Naive thymus-derived CD4-positive, alpha-beta T cell (primary cell): ENCODE measurements at regions not wholly inside any gene's neighbourhood (a gene's known extent, or its start where the extent isn't known, plus 50 kb on each side); places are given as distances from the start of the nearest gene placed in this dataset.

Experiments
- ATAC-seq: fragments of 150-1000 bp; cut with Tn5 transposase; 2 replicates; pipeline ENCODE4 v1.10.0; 2021; ENCODE audit warnings: mild to moderate bottlenecking, moderate library complexity
- CTCF ChIA-PET: fragments of 350-600 bp; sonication (Branson Sonifier 250); formaldehyde crosslinking; loops from one replicate; lab custom pipeline; 2021; ENCODE audit warnings: antibody characterized with exemption; lab: Charles Lee
- POLR2A ChIA-PET: fragments of 350-600 bp; sonication (Branson Sonifier 250); formaldehyde crosslinking; loops from one replicate; lab custom pipeline; 2021; ENCODE audit warnings: antibody characterized with exemption, inconsistent platforms; lab: Charles Lee
- DNase-seq, 9 donors: peaks; one replicate each; pipeline versions ENCODE4 v3.0.0 to v3.0.0-alpha.2; 2020 to 2022; ENCODE audit warnings: mixed read lengths in 1 of 9
- H3K27ac ChIP-seq: one replicate; pipeline ENCODE4 v1.7.0; 2013; ENCODE audit warnings: mild to moderate bottlenecking, low read depth, low read length, moderate library complexity
- H3K27me3 ChIP-seq, 2 donors: one replicate each; pipeline ENCODE4 v1.7.0; 2013; ENCODE audit warnings: low read length in 2 of 2, mild to moderate bottlenecking in 2 of 2, moderate library complexity in 2 of 2; ENCODE audit not compliant: control insufficient read depth in 2 of 2, insufficient read depth in 2 of 2
- H3K36me3 ChIP-seq, 3 experiments: 1 replicate in 2 of 3; 2 replicates in 1 of 3; pipeline ENCODE4 v1.7.0; 2013; ENCODE audit warnings: low read length in 3 of 3, mild to moderate bottlenecking in 3 of 3, moderate library complexity in 1 of 3; ENCODE audit not compliant: insufficient read depth in 3 of 3, control insufficient read depth in 2 of 3
- H3K4me1 ChIP-seq, 2 donors: one replicate each; pipeline ENCODE4 v1.7.0; 2013; ENCODE audit warnings: low read length in 2 of 2, mild to moderate bottlenecking in 2 of 2, moderate library complexity in 1 of 2; ENCODE audit not compliant: control insufficient read depth in 2 of 2, insufficient read depth in 2 of 2
- H3K4me3 ChIP-seq: 2 replicates; pipeline ENCODE4 v1.7.0; 2013; ENCODE audit warnings: mild to moderate bottlenecking, low read length
- H3K9me3 ChIP-seq, 3 experiments: 1 replicate in 2 of 3; 2 replicates in 1 of 3; pipeline ENCODE4 v1.7.0; 2013; ENCODE audit warnings: low read length in 3 of 3; ENCODE audit not compliant: control insufficient read depth in 2 of 3
- H3K27ac Mint-ChIP-seq, 9 donors: one replicate each; pipeline ENCODE4 v1.8.0; 2020 to 2022; ENCODE audit warnings: mixed read lengths in 9 of 9, mild to moderate bottlenecking in 8 of 9, moderate library complexity in 5 of 9, inconsistent platforms in 2 of 9
- H3K27me3 Mint-ChIP-seq, 5 donors: one replicate each; pipeline ENCODE4 v1.8.0; 2021 to 2022; ENCODE audit warnings: mixed read lengths in 5 of 5, mild to moderate bottlenecking in 1 of 5
- H3K36me3 Mint-ChIP-seq, 5 donors: one replicate each; pipeline ENCODE4 v1.8.0; 2020 to 2022; ENCODE audit warnings: mixed read lengths in 5 of 5, mild to moderate bottlenecking in 3 of 5, inconsistent platforms in 1 of 5
- H3K4me1 Mint-ChIP-seq, 7 donors: one replicate each; pipeline ENCODE4 v1.8.0; 2020 to 2022; ENCODE audit warnings: mixed read lengths in 7 of 7, mild to moderate bottlenecking in 3 of 7, inconsistent platforms in 1 of 7
- H3K4me3 Mint-ChIP-seq, 10 donors: one replicate each; pipeline ENCODE4 v1.8.0; 2020 to 2022; ENCODE audit warnings: mild to moderate bottlenecking in 10 of 10, mixed read lengths in 10 of 10, moderate library complexity in 6 of 10, inconsistent platforms in 2 of 10
- H3K9me3 Mint-ChIP-seq, 11 donors: one replicate each; pipeline ENCODE4 v1.8.0; 2020 to 2022; ENCODE audit warnings: mixed read lengths in 11 of 11, mild to moderate bottlenecking in 4 of 11, inconsistent platforms in 1 of 11, moderate library complexity in 1 of 11
- intact Hi-C, 2 donors: fragments of 100-400 bp; cut with micrococcal nuclease; formaldehyde crosslinking; loops; one replicate each; pipeline ENCODE4 v1.15.1; 2023

DNA sequence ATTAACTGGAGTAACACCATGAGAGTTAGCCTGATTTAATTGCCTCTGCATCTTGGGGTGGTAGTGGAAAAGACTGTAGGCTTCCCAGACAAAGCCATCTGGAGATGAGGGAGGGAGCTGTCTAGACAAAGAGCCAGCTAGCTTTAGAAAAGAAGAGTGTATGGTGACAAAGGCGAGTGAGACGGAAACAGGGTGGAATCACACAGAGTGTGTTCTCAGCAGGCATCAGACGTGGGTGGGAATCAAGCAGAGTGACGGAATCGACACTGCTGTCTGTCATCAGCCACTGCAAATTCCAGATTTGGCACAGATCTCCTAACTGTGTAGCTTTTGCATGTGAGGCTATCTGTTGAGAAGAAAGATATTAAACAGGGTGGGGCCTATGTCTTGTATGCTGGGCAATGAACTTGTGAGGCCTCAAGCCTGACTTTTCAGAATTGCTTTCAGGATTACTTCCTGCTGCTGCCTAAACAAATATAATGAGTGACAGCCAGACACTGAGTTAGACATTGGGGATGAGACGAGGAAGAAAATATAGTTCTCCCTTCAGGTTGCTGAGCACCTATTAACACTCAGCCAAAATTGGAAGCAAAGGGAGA, 236.5 kb upstream of the GRIP1 start:
- Mint-ChIP-seq H3K27me3 (no peaks in the 10 kb centered on the region), H3K36me3 (no peaks in the 10 kb centered on the region), H3K4me3 (no peak overlapping the region), H3K4me1 (peaks cover 2 to 17% (median 13%) of the 10 kb centered on the region in 7 donors), H3K27ac (peak overlapping the region in 3 of 9 donors; percentile 1 to 44 (median 19)), H3K9me3 (peaks cover 0 to 6% (median 2%) of the 10 kb centered on the region in 11 donors)
- peaks cover 0 to 12% of the 10 kb centered on the region in 2 donors for H3K4me1 ChIP-seq
- ATAC-seq (no peak), DNase-seq (no peak)
- H3K36me3 ChIP-seq: no peaks in the 10 kb centered on the region
- CTCF ChIA-PET: no interaction called here
- H3K9me3 ChIP-seq: no peaks in the 10 kb centered on the region
- H3K27me3 ChIP-seq: no peaks in the 10 kb centered on the region
- H3K4me3 ChIP-seq: no peak overlapping the region
- intact Hi-C loops: no loop called here
- POLR2A ChIA-PET: no interaction called here
- H3K27ac ChIP-seq: no peak overlapping the region

- H3K4me1 ChIP-seq: peaks cover 0 to 5% of the 10 kb centered on the region in 2 donors
- no peaks in the 10 kb centered on the region for H3K27me3 Mint-ChIP-seq
- no peak overlapping the region for H3K4me3 Mint-ChIP-seq
- H3K36me3 Mint-ChIP-seq: no peaks in the 10 kb centered on the region
- no peaks in the 10 kb centered on the region for H3K9me3 ChIP-seq
- intact Hi-C loops: no loop called here
- H3K27ac Mint-ChIP-seq: no peak overlapping the region
- peaks cover 0 to 24% (median 19%) of the 10 kb centered on the region in 7 donors for H3K4me1 Mint-ChIP-seq
- H3K36me3 ChIP-seq: no peaks in the 10 kb centered on the region
- DNase-seq (no peak), ATAC-seq (no peak)
- ChIA-PET CTCF (no interaction called here), POLR2A (no interaction called here)
- no peak overlapping the region for H3K4me3 ChIP-seq
- H3K27me3 ChIP-seq: no peaks in the 10 kb centered on the region
- peaks cover 0 to 9% (median 2%) of the 10 kb centered on the region in 11 donors for H3K9me3 Mint-ChIP-seq
- H3K27ac ChIP-seq: no peak overlapping the region
Measured at GRCh38 chr12:66916189-66916588, 237.3 kb upstream of the GRIP1 start.

DNA sequence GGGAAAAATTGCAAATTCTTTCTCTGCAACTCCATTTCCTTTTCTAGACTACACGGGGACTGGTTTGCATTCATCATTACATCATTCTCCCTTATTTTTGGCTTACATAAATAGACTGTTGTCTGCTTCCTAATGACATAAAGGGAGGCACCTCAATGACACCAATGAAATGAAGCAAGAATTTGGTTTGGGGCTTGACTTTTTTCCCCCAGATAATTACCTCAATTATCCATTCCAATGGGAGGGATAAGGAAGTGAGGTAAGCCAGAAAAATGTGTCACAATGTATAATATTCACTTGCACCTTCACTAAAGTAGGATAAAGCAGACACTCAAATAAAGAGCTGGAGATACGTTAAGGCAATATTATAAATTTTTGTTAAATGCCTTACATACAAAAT, 240.6 kb upstream of the GRIP1 start:
- H3K27me3 ChIP-seq: no peaks in the 10 kb centered on the region
- no peak overlapping the region for H3K4me3 ChIP-seq
- no peaks in the 10 kb centered on the region for H3K4me1 ChIP-seq
- H3K9me3 ChIP-seq: no peaks in the 10 kb centered on the region
- H3K27ac ChIP-seq: no peak overlapping the region
- Mint-ChIP-seq H3K27ac (no peak overlapping the region), H3K9me3 (peaks cover 0 to 9% (median 0%) of the 10 kb centered on the region in 11 donors), H3K27me3 (no peaks in the 10 kb centered on the region), H3K4me1 (peaks cover 0 to 40% (median 19%) of the 10 kb centered on the region in 7 donors), H3K36me3 (no peaks in the 10 kb centered on the region), H3K4me3 (no peak overlapping the region)
- H3K36me3 ChIP-seq: no peaks in the 10 kb centered on the region
- intact Hi-C loops: no loop called here
- CTCF ChIA-PET: interaction anchor here (0.7 kb wide), 1 partner anchor 1863 kb away, joined by 3 read pairs; no protein-coding TSS in a partner anchor
- no peak for DNase-seq
- ATAC-seq: no peak
- POLR2A ChIA-PET: no interaction called here

- H3K27me3 Mint-ChIP-seq: no peaks in the 10 kb centered on the region
- Histone ChIP-seq H3K9me3 (no peaks in the 10 kb centered on the region), H3K36me3 (no peaks in the 10 kb centered on the region), H3K27me3 (no peaks in the 10 kb centered on the region), H3K27ac (no peak overlapping the region), H3K4me1 (no peaks in the 10 kb centered on the region), H3K4me3 (no peak overlapping the region)
- H3K36me3 Mint-ChIP-seq: no peaks in the 10 kb centered on the region
- DNase-seq (no peak), ATAC-seq (no peak)
- H3K27ac Mint-ChIP-seq: no peak overlapping the region
- H3K9me3 Mint-ChIP-seq: peaks cover 0 to 9% (median 0%) of the 10 kb centered on the region in 11 donors
- POLR2A ChIA-PET: no interaction called here
- intact Hi-C loops: no loop called here
- peaks cover 3 to 43% (median 21%) of the 10 kb centered on the region in 7 donors for H3K4me1 Mint-ChIP-seq
- CTCF ChIA-PET: no interaction called here
- H3K4me3 Mint-ChIP-seq: no peak overlapping the region
Measured at GRCh38 chr12:66920205-66920604, 241.3 kb upstream of the GRIP1 start.

- no peaks in the 10 kb centered on the region for H3K27me3 Mint-ChIP-seq
- no peaks in the 10 kb centered on the region for H3K9me3 ChIP-seq
- H3K4me1 ChIP-seq: no peaks in the 10 kb centered on the region
- ATAC-seq (no peak), DNase-seq (no peak)
- CTCF ChIA-PET: no interaction called here
- H3K27ac ChIP-seq: no peak overlapping the region
- H3K4me3 ChIP-seq: no peak overlapping the region
- no peaks in the 10 kb centered on the region for H3K36me3 Mint-ChIP-seq
- peaks cover 2 to 38% (median 18%) of the 10 kb centered on the region in 7 donors for H3K4me1 Mint-ChIP-seq
- intact Hi-C loops: no loop called here
- no peak overlapping the region for H3K4me3 Mint-ChIP-seq
- H3K27ac Mint-ChIP-seq: no peak overlapping the region
- no peaks in the 10 kb centered on the region for H3K36me3 ChIP-seq
- peaks cover 0 to 9% (median 0%) of the 10 kb centered on the region in 11 donors for H3K9me3 Mint-ChIP-seq
- POLR2A ChIA-PET: interaction anchor here (0.5 to 1.0 kb wide), 2 partner anchors 11 to 18 kb away, joined by 3 to 4 read pairs; no protein-coding TSS in a partner anchor
- no peaks in the 10 kb centered on the region for H3K27me3 ChIP-seq
Measured at GRCh38 chr12:66921151-66921550, 242.3 kb upstream of the GRIP1 start.

DNA sequence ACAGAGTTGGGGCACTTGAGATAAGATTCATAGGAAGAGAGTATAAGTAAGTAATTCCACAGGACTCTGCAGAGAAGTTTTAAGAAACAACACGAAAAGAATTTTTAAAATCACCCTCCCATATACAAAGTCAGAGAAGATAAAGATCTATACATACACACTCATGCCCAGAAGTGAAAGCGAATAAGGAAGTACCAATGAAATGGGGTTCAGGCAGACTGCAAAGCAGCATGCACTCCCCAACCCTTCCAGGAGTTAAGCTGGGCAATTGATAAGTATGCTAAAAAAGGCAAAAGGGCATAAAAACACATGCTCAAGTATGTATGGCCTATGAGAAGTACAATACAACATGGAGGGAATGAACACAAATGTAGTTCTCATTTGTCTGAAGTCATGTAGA, 246.2 kb upstream of the GRIP1 start:
- Mint-ChIP-seq H3K4me1 (peaks cover 7 to 51% (median 31%) of the 10 kb centered on the region in 7 donors), H3K4me3 (peak overlapping the region in 5 of 10 donors; percentile 22 to 63 (median 61)), H3K27me3 (peaks cover 0 to 3% (median 0%) of the 10 kb centered on the region in 5 donors), H3K27ac (peak overlapping the region in 2 of 9 donors; percentile 53 to 62), H3K9me3 (peaks cover 0 to 9% (median 0%) of the 10 kb centered on the region in 11 donors), H3K36me3 (no peaks in the 10 kb centered on the region)
- Histone ChIP-seq H3K36me3 (no peaks in the 10 kb centered on the region), H3K27me3 (no peaks in the 10 kb centered on the region), H3K4me3 (no peak overlapping the region), H3K4me1 (no peaks in the 10 kb centered on the region), H3K9me3 (no peaks in the 10 kb centered on the region), H3K27ac (no peak overlapping the region)
- peak; percentile 30 for ATAC-seq
- peak in 2 of 9 donors; percentile 4 to 25 for DNase-seq
- intact Hi-C loops: no loop called here
- ChIA-PET CTCF (no interaction called here), POLR2A (no interaction called here)

DNA sequence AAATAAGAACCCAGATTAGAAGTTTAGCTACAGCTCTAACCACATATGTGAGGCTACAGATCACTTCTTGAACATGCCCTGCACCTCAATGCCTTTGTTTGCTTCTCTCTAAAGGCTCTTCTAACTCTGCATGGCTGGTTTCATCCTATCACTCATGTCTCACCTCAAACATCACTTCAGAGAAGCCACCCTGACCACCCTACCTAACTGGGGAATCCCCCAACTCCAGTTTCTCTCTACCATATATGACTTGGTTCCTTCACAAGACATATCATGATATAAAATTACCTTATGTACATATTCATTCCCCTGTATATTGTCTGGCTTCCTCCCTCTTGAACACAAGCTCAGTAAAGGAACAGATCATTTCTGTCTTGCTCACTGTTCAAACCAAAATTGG, 250.2 kb upstream of the GRIP1 start:
- no peak overlapping the region for H3K27ac ChIP-seq
- no peaks in the 10 kb centered on the region for H3K27me3 ChIP-seq
- ChIA-PET CTCF (interaction anchor here (0.6 kb wide), 1 partner anchor 22 kb away, joined by 3 read pairs; no protein-coding TSS in a partner anchor), POLR2A (no interaction called here)
- DNase-seq (peak in 5 of 9 donors; percentile 7 to 37 (median 16)), ATAC-seq (peak; percentile 78)
- Mint-ChIP-seq H3K4me3 (peak overlapping the region in 1 of 10 donors; percentile 8), H3K27ac (peak overlapping the region in 5 of 9 donors; percentile 0 to 13 (median 9)), H3K27me3 (peaks cover 0 to 4% (median 0%) of the 10 kb centered on the region in 5 donors), H3K36me3 (no peaks in the 10 kb centered on the region), H3K9me3 (peaks cover 0 to 3% (median 0%) of the 10 kb centered on the region in 11 donors), H3K4me1 (peaks cover 5 to 27% (median 23%) of the 10 kb centered on the region in 7 donors)
- no peaks in the 10 kb centered on the region for H3K4me1 ChIP-seq
- no peaks in the 10 kb centered on the region for H3K36me3 ChIP-seq
- H3K9me3 ChIP-seq: no peaks in the 10 kb centered on the region
- H3K4me3 ChIP-seq: no peak overlapping the region
- intact Hi-C loops: no loop called here
